ENCODE measurements at regions not wholly inside any gene's neighbourhood (a gene's known extent, or its start where the extent isn't known, plus 50 kb on each side); places are given as distances from the start of the nearest gene placed in this dataset.
A peak's percentile ranks its signal among the peaks of the same experiment; 100 is the strongest.
"Not testable (repeated sequence)": the region's sequence is repeated elsewhere in the genome, so short reads cannot be mapped to it uniquely, and the experiment has no call there.

DNA sequence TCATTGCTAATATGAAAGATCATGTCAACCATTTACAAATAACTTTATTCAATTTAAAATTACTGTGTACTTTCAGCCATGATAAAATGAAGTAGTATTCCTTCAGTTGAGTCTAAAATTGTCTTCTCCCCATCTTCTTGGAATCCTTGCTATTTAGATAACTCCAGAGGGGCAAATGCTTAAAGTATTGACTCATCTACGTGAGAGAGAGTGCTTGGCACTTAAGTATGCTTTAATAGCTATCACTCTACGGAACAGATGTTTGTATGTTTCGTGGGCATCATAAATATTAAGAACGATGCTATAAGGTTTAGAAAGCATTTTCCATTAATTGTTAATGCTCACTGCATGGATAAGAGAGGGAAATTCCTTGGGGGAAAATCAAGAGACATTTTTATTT, 69.3 kb upstream of the MED13 start:
- Histone ChIP-seq H3K23ac (ENCODE audit: low read length in 2 of 2) (no peak overlapping the region), H3K27me3 (ENCODE audit: control insufficient read depth in 1 of 2, insufficient read depth in 1 of 2, low read length in 2 of 2) (peaks cover 0 to 30% of the 10 kb centered on the region in 2 experiments), H2BK15ac (ENCODE audit: low read depth, poor library complexity, severe bottlenecking) (no peak overlapping the region), H3K14ac (ENCODE audit: low read length in 2 of 2) (no peak overlapping the region), H2BK12ac (ENCODE audit: low read length in 2 of 2) (no peak overlapping the region), H2AFZ (ENCODE audit: low read depth, low read length) (no peak overlapping the region), H3K4ac (ENCODE audit: low read depth in 1 of 2, low read length in 2 of 2) (no peak overlapping the region), H3K4me1 (ENCODE audit: control insufficient read depth, insufficient read depth, low read depth, low read length) (no peaks in the 10 kb centered on the region), H2BK120ac (ENCODE audit: low read depth, low read length) (no peak overlapping the region), H2BK5ac (ENCODE audit: low read depth, low read length, poor library complexity, severe bottlenecking) (no peak overlapping the region), H3K79me1 (replicated peaks; ENCODE audit: low read length, poor library complexity, severe bottlenecking) (no peaks in the 10 kb centered on the region), H3K18ac (ENCODE audit: low read depth in 1 of 2, low read length in 2 of 2) (no peak overlapping the region), H2AK5ac (ENCODE audit: low read length, severe bottlenecking) (no peak overlapping the region), H3K9ac (ENCODE audit: low read length) (no peak overlapping the region), H4K91ac (ENCODE audit: low read length) (no peak overlapping the region), H3K4me2 (ENCODE audit: low read length, poor library complexity, severe bottlenecking) (no peak overlapping the region), H3K27ac (ENCODE audit: low read length, poor library complexity, severe bottlenecking) (peak overlapping the region; percentile 84), H3K9me3 (ENCODE audit: control insufficient read depth, low read length) (no peaks in the 10 kb centered on the region), H3K4me3 (ENCODE audit: insufficient read depth in 1 of 2, low read depth in 1 of 2, low read length in 2 of 2) (no peak overlapping the region), H4K8ac (ENCODE audit: low read length) (no peak overlapping the region), H3K36me3 (ENCODE audit: control insufficient read depth in 1 of 2, insufficient read depth in 2 of 2, low read depth in 1 of 2, low read length in 2 of 2) (no peaks in the 10 kb centered on the region)
- WGBS, result 9% methylated on average over 4 of the region's 4 CpGs
- DNase-seq, result peak; percentile 19

- H3K4me1 ChIP-seq (ENCODE audit: control insufficient read depth, insufficient read depth, low read depth, low read length); H3K27me3 ChIP-seq (ENCODE audit: control insufficient read depth in 1 of 2, insufficient read depth in 1 of 2, low read length in 2 of 2); H3K23ac ChIP-seq (ENCODE audit: low read length in 2 of 2); H3K9ac ChIP-seq (ENCODE audit: low read length); H3K27ac ChIP-seq (ENCODE audit: low read length, poor library complexity, severe bottlenecking); H3K4me3 ChIP-seq (ENCODE audit: insufficient read depth in 1 of 2, low read depth in 1 of 2, low read length in 2 of 2); H3K14ac ChIP-seq (ENCODE audit: low read length in 2 of 2); H2BK12ac ChIP-seq (ENCODE audit: low read length in 2 of 2); DNase-seq; H3K4me2 ChIP-seq (ENCODE audit: low read length, poor library complexity, severe bottlenecking); H4K8ac ChIP-seq (ENCODE audit: low read length); H2BK120ac ChIP-seq (ENCODE audit: low read depth, low read length); H2BK15ac ChIP-seq (ENCODE audit: low read depth, poor library complexity, severe bottlenecking); H3K79me1 ChIP-seq (replicated peaks; ENCODE audit: low read length, poor library complexity, severe bottlenecking); H3K9me3 ChIP-seq (ENCODE audit: control insufficient read depth, low read length); H2BK5ac ChIP-seq (ENCODE audit: low read depth, low read length, poor library complexity, severe bottlenecking); H3K18ac ChIP-seq (ENCODE audit: low read depth in 1 of 2, low read length in 2 of 2); H2AFZ ChIP-seq (ENCODE audit: low read depth, low read length); H3K4ac ChIP-seq (ENCODE audit: low read depth in 1 of 2, low read length in 2 of 2); H3K36me3 ChIP-seq (ENCODE audit: control insufficient read depth in 1 of 2, insufficient read depth in 2 of 2, low read depth in 1 of 2, low read length in 2 of 2); H2AK5ac ChIP-seq (ENCODE audit: low read length, severe bottlenecking); H4K91ac ChIP-seq (ENCODE audit: low read length): not testable (repeated sequence)
- WGBS, result 99% methylated on average over 5 of the region's 6 CpGs
Measured at GRCh38 chr17:62131271-62131670, 66.2 kb upstream of the MED13 start.

DNA sequence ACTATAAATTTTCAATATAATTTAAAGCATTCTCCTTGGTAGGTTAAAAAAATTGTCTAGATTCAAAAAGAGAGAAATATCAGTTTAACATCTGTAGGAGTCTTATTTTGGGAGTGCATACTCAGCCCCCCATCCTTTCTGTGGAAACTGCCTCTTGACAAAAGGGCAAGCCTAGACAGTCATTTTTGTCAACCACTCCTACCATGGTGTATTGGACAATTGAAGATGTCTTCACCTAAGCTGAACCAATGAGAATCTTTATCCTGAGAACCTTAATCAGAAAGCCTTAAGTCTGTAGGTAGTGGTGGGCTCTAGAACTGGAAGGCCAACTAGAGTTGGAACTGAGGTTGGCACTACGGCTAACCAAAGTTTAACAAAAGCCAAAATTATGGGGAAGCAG, 65.7 kb upstream of the MED13 start:
- H3K9me3 ChIP-seq (ENCODE audit: control insufficient read depth, low read length), result no peaks in the 10 kb centered on the region

GRCh38 chr17:62126292-62126691, 61.2 kb upstream of the MED13 start:
- Histone ChIP-seq H2AK5ac (ENCODE audit: low read length, severe bottlenecking) (no peak overlapping the region), H2BK12ac (ENCODE audit: low read length in 2 of 2) (no peak overlapping the region), H3K9ac (ENCODE audit: low read length) (no peak overlapping the region), H3K27me3 (ENCODE audit: control insufficient read depth in 1 of 2, insufficient read depth in 1 of 2, low read length in 2 of 2) (peaks cover 0 to 19% of the 10 kb centered on the region in 2 experiments), H3K27ac (ENCODE audit: low read length, poor library complexity, severe bottlenecking) (no peak overlapping the region), H3K9me3 (ENCODE audit: control insufficient read depth, low read length) (no peaks in the 10 kb centered on the region), H3K4ac (ENCODE audit: low read depth in 1 of 2, low read length in 2 of 2) (no peak overlapping the region), H4K8ac (ENCODE audit: low read length) (no peak overlapping the region), H2BK15ac (ENCODE audit: low read depth, poor library complexity, severe bottlenecking) (no peak overlapping the region), H3K4me2 (ENCODE audit: low read length, poor library complexity, severe bottlenecking) (no peak overlapping the region), H3K4me3 (ENCODE audit: insufficient read depth in 1 of 2, low read depth in 1 of 2, low read length in 2 of 2) (no peak overlapping the region), H2BK5ac (ENCODE audit: low read depth, low read length, poor library complexity, severe bottlenecking) (no peak overlapping the region), H3K18ac (ENCODE audit: low read depth in 1 of 2, low read length in 2 of 2) (no peak overlapping the region), H3K14ac (ENCODE audit: low read length in 2 of 2) (no peak overlapping the region), H2BK120ac (ENCODE audit: low read depth, low read length) (no peak overlapping the region), H3K36me3 (ENCODE audit: control insufficient read depth in 1 of 2, insufficient read depth in 2 of 2, low read depth in 1 of 2, low read length in 2 of 2) (no peaks in the 10 kb centered on the region), H4K91ac (ENCODE audit: low read length) (no peak overlapping the region), H3K4me1 (ENCODE audit: control insufficient read depth, insufficient read depth, low read depth, low read length) (no peaks in the 10 kb centered on the region), H3K23ac (ENCODE audit: low read length in 2 of 2) (no peak overlapping the region), H2AFZ (ENCODE audit: low read depth, low read length) (no peak overlapping the region), H3K79me1 (replicated peaks; ENCODE audit: low read length, poor library complexity, severe bottlenecking) (no peaks in the 10 kb centered on the region)
- DNase-seq, result no peak
- WGBS, result 95% methylated on average over 2 of the region's 3 CpGs

More for the DNA sequence above, 65.7 kb upstream of the MED13 start:
- no peak overlapping the region for H2BK120ac ChIP-seq (ENCODE audit: low read depth, low read length)
- no peaks in the 10 kb centered on the region for H3K4me1 ChIP-seq (ENCODE audit: control insufficient read depth, insufficient read depth, low read depth, low read length)
- H2BK12ac ChIP-seq (ENCODE audit: low read length in 2 of 2), result no peak overlapping the region
- no peak overlapping the region for H4K8ac ChIP-seq (ENCODE audit: low read length)
- H3K18ac ChIP-seq (ENCODE audit: low read depth in 1 of 2, low read length in 2 of 2), result no peak overlapping the region
- H3K9ac ChIP-seq (ENCODE audit: low read length), result no peak overlapping the region
- no peaks in the 10 kb centered on the region for H3K27me3 ChIP-seq (ENCODE audit: control insufficient read depth in 1 of 2, insufficient read depth in 1 of 2, low read length in 2 of 2)
- H3K79me1 ChIP-seq (replicated peaks; ENCODE audit: low read length, poor library complexity, severe bottlenecking), result no peaks in the 10 kb centered on the region
- H2BK15ac ChIP-seq (ENCODE audit: low read depth, poor library complexity, severe bottlenecking), result no peak overlapping the region
- H3K14ac ChIP-seq (ENCODE audit: low read length in 2 of 2), result no peak overlapping the region
- no peak for DNase-seq
- H4K91ac ChIP-seq (ENCODE audit: low read length), result no peak overlapping the region
- 92% methylated on average over 1 of the region's 1 CpG for WGBS
- H3K27ac ChIP-seq (ENCODE audit: low read length, poor library complexity, severe bottlenecking), result no peak overlapping the region
- H2AK5ac ChIP-seq (ENCODE audit: low read length, severe bottlenecking), result no peak overlapping the region
- no peak overlapping the region for H2AFZ ChIP-seq (ENCODE audit: low read depth, low read length)
- H3K4me3 ChIP-seq (ENCODE audit: insufficient read depth in 1 of 2, low read depth in 1 of 2, low read length in 2 of 2), result no peak overlapping the region
- no peaks in the 10 kb centered on the region for H3K36me3 ChIP-seq (ENCODE audit: control insufficient read depth in 1 of 2, insufficient read depth in 2 of 2, low read depth in 1 of 2, low read length in 2 of 2)
- H3K23ac ChIP-seq (ENCODE audit: low read length in 2 of 2), result no peak overlapping the region
- H2BK5ac ChIP-seq (ENCODE audit: low read depth, low read length, poor library complexity, severe bottlenecking), result no peak overlapping the region
- no peak overlapping the region for H3K4ac ChIP-seq (ENCODE audit: low read depth in 1 of 2, low read length in 2 of 2)
- H3K4me2 ChIP-seq (ENCODE audit: low read length, poor library complexity, severe bottlenecking), result no peak overlapping the region

All from mesenchymal stem cell (in vitro differentiated cells and primary cell).